ENCODE measurements at regions not wholly inside any gene's neighbourhood (a gene's known extent, or its start where the extent isn't known, plus 50 kb on each side); places are given as distances from the start of the nearest gene placed in this dataset.

DNA sequence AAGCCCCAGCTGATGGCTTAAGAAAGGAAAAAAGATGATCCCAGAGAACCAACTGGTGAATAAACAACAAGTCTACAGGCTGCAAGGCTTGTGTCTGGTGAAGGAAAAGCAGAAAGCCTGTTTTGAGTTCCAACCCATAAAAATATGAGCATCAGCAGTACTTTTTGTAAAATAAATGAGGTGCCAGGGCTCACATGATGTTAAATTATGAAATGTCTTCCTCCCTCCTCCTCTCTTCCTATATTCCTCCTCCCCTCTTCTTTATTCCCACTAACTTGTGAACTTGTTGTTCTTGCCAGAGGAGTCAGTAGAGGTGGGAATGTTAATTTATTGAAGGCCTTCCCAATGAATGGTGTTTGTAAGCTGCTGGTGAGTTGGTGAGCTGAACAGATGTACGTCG, 212.2 kb upstream of the CDH11 start:
- no peak for DNase-seq (ENCODE audit: low read depth)
- no peak overlapping the region for H3K4me3 ChIP-seq (ENCODE audit: low read depth, low read length)
- TF ChIP-seq, protein P1, sequence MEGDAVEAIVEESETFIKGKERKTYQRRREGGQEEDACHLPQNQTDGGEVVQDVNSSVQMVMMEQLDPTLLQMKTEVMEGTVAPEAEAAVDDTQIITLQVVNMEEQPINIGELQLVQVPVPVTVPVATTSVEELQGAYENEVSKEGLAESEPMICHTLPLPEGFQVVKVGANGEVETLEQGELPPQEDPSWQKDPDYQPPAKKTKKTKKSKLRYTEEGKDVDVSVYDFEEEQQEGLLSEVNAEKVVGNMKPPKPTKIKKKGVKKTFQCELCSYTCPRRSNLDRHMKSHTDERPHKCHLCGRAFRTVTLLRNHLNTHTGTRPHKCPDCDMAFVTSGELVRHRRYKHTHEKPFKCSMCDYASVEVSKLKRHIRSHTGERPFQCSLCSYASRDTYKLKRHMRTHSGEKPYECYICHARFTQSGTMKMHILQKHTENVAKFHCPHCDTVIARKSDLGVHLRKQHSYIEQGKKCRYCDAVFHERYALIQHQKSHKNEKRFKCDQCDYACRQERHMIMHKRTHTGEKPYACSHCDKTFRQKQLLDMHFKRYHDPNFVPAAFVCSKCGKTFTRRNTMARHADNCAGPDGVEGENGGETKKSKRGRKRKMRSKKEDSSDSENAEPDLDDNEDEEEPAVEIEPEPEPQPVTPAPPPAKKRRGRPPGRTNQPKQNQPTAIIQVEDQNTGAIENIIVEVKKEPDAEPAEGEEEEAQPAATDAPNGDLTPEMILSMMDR (IDR thresholded peaks at IDR 0.05; ENCODE audit: insufficient read depth, low read depth, low read length), result no peak

DNA sequence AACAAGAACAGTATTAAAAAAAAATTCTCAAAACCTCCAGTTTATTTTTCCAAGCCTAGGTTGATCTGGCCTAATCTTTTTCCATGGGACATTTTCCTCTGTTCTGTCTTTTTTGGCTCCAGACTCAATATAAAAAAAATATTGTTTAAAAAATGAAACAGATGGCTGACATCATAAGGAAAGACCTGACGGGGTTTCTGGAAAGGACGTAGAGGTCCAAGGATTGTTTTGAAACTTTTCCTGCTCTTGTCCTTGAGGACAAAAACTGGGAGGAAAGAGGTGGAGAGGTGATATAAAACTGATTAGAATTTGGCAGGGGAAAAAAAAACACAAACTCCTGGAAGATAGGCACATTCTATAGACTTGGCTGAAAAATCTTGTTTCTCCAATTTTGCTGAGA, 211.4 kb upstream of the CDH11 start:
- TF ChIP-seq, protein P1 (IDR thresholded peaks at IDR 0.05; ENCODE audit: insufficient read depth, low read depth, low read length), result no peak
- H3K4me3 ChIP-seq (ENCODE audit: low read depth, low read length), result no peak overlapping the region
- DNase-seq (ENCODE audit: low read depth), result no peak

DNA sequence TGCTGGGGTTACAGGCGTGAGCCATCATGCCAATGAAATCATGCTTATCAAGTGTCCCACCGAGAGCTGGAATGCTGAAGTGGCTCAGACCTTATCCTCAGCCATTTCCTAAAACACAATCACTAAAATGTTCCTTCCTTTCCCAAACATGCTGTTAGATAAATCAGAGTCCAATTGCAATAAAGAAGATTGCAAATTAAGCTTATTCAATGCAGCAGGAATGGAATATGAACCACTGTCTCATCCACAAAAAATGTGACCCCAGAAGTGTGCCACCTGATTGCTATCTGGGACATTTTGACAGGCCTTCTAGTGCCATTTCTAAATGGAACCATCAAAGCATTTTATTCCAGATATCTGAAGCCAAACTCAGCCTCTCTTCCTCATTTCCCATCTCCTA, 205.5 kb upstream of the CDH11 start:
- no peak overlapping the region for H3K4me3 ChIP-seq (ENCODE audit: low read depth, low read length)
- TF ChIP-seq, protein P1 (IDR thresholded peaks at IDR 0.05; ENCODE audit: insufficient read depth, low read depth, low read length), result no peak
- DNase-seq (ENCODE audit: low read depth), result no peak

DNA sequence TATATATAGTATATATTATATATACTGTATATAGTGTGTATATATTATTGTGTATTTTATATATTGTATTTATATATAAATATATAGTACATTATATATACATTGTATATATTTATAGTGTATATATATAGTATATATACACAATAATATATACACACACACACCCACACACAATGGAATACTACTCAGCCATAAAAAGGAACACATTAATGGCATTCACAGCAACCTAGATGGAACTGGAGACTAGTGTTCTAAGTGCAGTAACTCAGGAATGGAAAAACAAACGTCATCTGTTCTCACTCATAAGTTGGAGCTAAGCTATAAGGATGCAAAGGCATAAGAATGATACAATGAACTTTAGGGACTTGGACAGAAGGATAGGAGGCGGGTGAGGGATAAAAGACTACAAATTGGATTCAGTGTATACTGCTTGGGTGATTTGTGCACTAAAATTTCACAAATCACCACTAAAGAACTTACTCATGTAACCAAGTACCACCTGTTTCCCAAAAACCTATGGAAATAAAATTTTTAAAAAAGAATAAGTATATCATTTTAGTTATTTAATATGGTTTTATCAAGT, 201.9 kb upstream of the CDH11 start:
- H3K4me3 ChIP-seq (ENCODE audit: low read depth, low read length), result no peak overlapping the region
- no peak for DNase-seq (ENCODE audit: low read depth)
- TF ChIP-seq, protein P1 (IDR thresholded peaks at IDR 0.05; ENCODE audit: insufficient read depth, low read depth, low read length), result no peak

DNA sequence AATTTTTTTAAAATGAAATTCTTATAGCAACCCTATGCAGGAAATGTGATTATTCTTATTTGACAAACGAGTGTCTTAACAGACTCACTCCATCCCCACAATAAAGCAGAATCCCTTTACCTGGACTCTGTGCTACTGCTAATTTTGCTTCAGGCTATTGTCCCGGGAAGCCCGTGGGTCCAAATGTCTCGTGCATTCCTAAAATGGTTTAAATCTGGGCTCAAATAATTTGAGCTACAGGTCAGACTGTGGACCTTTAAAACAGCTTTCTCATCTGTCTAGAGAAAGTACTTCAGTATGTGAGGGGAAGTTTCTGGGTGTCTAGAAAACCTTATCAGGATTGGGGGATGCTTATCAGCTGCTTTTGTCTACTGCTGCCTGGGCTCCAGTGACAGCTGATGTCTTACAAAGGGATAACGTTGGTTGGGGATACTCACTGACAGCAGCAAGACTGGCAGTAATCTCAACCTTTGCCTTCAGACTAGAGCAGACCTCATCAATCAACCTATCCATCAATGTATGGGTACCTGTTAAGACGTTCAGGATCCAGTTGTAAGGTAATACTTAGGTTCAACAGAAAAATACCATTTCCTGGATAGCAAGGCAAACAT, 197.9 kb upstream of the CDH11 start:
- TF ChIP-seq, protein P1 (IDR thresholded peaks at IDR 0.05; ENCODE audit: insufficient read depth, low read depth, low read length), result no peak
- H3K4me3 ChIP-seq (ENCODE audit: low read depth, low read length), result no peak overlapping the region
- no peak for DNase-seq (ENCODE audit: low read depth)

DNA sequence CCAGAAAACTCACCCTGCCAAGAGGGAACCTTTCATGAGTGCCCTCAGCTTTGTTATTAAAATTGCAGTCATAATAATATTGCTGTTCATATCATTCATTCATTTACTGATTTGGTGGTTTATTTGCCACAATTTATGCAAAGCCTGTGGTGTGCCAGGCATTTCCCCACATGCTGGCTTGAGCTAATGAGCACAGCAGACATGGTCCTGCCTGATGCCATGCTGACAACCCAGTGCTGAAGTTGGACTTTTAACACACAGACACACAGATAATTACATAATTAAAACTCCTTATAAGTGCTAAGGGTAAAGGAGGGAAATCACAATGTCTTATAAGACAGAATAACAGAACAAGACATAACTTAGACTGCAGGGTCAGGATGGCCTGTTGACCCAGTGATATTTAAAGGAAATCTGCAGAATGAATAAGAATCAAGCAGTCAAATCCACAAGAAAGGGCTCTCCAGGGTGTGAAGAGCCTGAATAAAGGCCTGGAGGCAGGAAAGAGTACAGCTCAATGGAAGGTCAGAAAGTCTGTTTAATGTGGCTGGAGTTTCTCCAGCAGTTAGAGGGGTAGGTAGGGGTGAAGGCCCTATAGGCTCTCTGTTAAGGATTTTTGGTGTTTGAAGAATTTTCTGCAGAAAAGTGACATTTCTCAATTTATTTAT, 196.9 kb upstream of the CDH11 start:
- H3K4me3 ChIP-seq (ENCODE audit: low read depth, low read length), result no peak overlapping the region
- no peak for DNase-seq (ENCODE audit: low read depth)
- TF ChIP-seq, protein P1 (IDR thresholded peaks at IDR 0.05; ENCODE audit: insufficient read depth, low read depth, low read length), result no peak

All from fibroblast of villous mesenchyme (primary cell).